ENCODE measurements at regions not wholly inside any gene's neighbourhood (a gene's known extent, or its start where the extent isn't known, plus 50 kb on each side); places are given as distances from the start of the nearest gene placed in this dataset.

- TF ChIP-seq, protein P1, sequence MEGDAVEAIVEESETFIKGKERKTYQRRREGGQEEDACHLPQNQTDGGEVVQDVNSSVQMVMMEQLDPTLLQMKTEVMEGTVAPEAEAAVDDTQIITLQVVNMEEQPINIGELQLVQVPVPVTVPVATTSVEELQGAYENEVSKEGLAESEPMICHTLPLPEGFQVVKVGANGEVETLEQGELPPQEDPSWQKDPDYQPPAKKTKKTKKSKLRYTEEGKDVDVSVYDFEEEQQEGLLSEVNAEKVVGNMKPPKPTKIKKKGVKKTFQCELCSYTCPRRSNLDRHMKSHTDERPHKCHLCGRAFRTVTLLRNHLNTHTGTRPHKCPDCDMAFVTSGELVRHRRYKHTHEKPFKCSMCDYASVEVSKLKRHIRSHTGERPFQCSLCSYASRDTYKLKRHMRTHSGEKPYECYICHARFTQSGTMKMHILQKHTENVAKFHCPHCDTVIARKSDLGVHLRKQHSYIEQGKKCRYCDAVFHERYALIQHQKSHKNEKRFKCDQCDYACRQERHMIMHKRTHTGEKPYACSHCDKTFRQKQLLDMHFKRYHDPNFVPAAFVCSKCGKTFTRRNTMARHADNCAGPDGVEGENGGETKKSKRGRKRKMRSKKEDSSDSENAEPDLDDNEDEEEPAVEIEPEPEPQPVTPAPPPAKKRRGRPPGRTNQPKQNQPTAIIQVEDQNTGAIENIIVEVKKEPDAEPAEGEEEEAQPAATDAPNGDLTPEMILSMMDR (IDR thresholded peaks at IDR 0.05; ENCODE audit: insufficient read depth, low read length), result no peak
- no peak for TF ChIP-seq POLR2AphosphoS5 (IDR thresholded peaks at IDR 0.05; ENCODE audit: low read depth)
Observed at GRCh38 chr5:81856948-81857928, 106.3 kb upstream of the SSBP2 start.
